Activated naive CD4-positive, alpha-beta T cell treated with anti-CD3 and anti-CD28 coated beads for 36 hours (primary cell): ENCODE measurements at regions not wholly inside any gene's neighbourhood (a gene's known extent, or its start where the extent isn't known, plus 50 kb on each side); places are given as distances from the start of the nearest gene placed in this dataset.

Source experiments
- CTCF ChIA-PET: fragments of 350-600 bp; sonication (Branson Sonifier 250); formaldehyde crosslinking; loops from one replicate; lab custom pipeline; 2021; ENCODE audit warnings: antibody characterized with exemption; lab: Charles Lee
- DNase-seq: peaks from one replicate; pipeline ENCODE4 v3.0.0-alpha.2; 2020
- H3K27ac Mint-ChIP-seq: one replicate; pipeline ENCODE4 v1.8.0; 2021; ENCODE audit warnings: mild to moderate bottlenecking, mixed read lengths
- H3K27me3 Mint-ChIP-seq: one replicate; pipeline ENCODE4 v1.8.0; 2021; ENCODE audit warnings: low read depth, mixed read lengths
- H3K36me3 Mint-ChIP-seq: one replicate; pipeline ENCODE4 v1.8.0; 2021; ENCODE audit warnings: low read depth, mixed read lengths
- H3K4me1 Mint-ChIP-seq: one replicate; pipeline ENCODE4 v1.8.0; 2021; ENCODE audit warnings: low read depth, mixed read lengths
- H3K4me3 Mint-ChIP-seq: one replicate; pipeline ENCODE4 v1.8.0; 2021; ENCODE audit warnings: mild to moderate bottlenecking, moderate library complexity, mixed read lengths
- H3K9me3 Mint-ChIP-seq: one replicate; pipeline ENCODE4 v1.8.0; 2021; ENCODE audit warnings: mixed read lengths
- intact Hi-C: fragments of 100-400 bp; cut with micrococcal nuclease; formaldehyde crosslinking; loops from one replicate; pipeline ENCODE4 v1.15.1; 2023

- Mint-ChIP-seq H3K27ac (no peak overlapping the region), H3K4me1 (no peaks in the 10 kb centered on the region), H3K36me3 (no peaks in the 10 kb centered on the region), H3K9me3 (no peaks in the 10 kb centered on the region), H3K4me3 (no peak overlapping the region), H3K27me3 (no peaks in the 10 kb centered on the region)
- intact Hi-C loops, result no loop called here
- CTCF ChIA-PET, result no interaction called here
- DNase-seq, result no peak
Measured at GRCh38 chr4:189302719-189303118, 638.0 kb upstream of the FRG1 start.

- H3K27ac Mint-ChIP-seq, result no peak overlapping the region
- CTCF ChIA-PET, result no interaction called here
- DNase-seq, result no peak
Measured at GRCh38 chr4:189304167-189304566, 636.5 kb upstream of the FRG1 start.

GRCh38 chr4:189304809-189305208 is 635.9 kb upstream of the FRG1 start:
- CTCF ChIA-PET, result no interaction called here
- no peaks in the 10 kb centered on the region for H3K27me3 Mint-ChIP-seq

More at GRCh38 chr4:189304167-189304566, 636.5 kb upstream of the FRG1 start:
- Mint-ChIP-seq H3K4me1 (no peaks in the 10 kb centered on the region), H3K9me3 (no peaks in the 10 kb centered on the region), H3K4me3 (no peak overlapping the region), H3K27me3 (no peaks in the 10 kb centered on the region), H3K36me3 (no peaks in the 10 kb centered on the region)
- intact Hi-C loops, result no loop called here

GRCh38 chr4:189305500-189305899 is 635.2 kb upstream of the FRG1 start:
- Mint-ChIP-seq H3K27ac (no peak overlapping the region), H3K27me3 (no peaks in the 10 kb centered on the region), H3K36me3 (no peaks in the 10 kb centered on the region), H3K4me3 (no peak overlapping the region), H3K9me3 (no peaks in the 10 kb centered on the region), H3K4me1 (no peaks in the 10 kb centered on the region)
- DNase-seq, result no peak
- intact Hi-C loops, result no loop called here
- CTCF ChIA-PET, result no interaction called here

More at GRCh38 chr4:189304809-189305208, 635.9 kb upstream of the FRG1 start:
- H3K9me3 Mint-ChIP-seq, result no peaks in the 10 kb centered on the region
- H3K36me3 Mint-ChIP-seq, result no peaks in the 10 kb centered on the region
- intact Hi-C loops, result no loop called here
- no peak for DNase-seq
- H3K4me1 Mint-ChIP-seq, result no peaks in the 10 kb centered on the region
- no peak overlapping the region for H3K27ac Mint-ChIP-seq
- H3K4me3 Mint-ChIP-seq, result no peak overlapping the region

- peaks cover 4% of the 10 kb centered on the region for H3K9me3 Mint-ChIP-seq
- DNase-seq, result no peak
- H3K4me1 Mint-ChIP-seq, result no peaks in the 10 kb centered on the region
- no peaks in the 10 kb centered on the region for H3K27me3 Mint-ChIP-seq
- intact Hi-C loops, result no loop called here
- CTCF ChIA-PET, result no interaction called here
- no peak overlapping the region for H3K27ac Mint-ChIP-seq
- H3K4me3 Mint-ChIP-seq, result no peak overlapping the region
- no peaks in the 10 kb centered on the region for H3K36me3 Mint-ChIP-seq
Measured at GRCh38 chr4:189311251-189311650, 629.4 kb upstream of the FRG1 start.

- H3K4me3 Mint-ChIP-seq, result no peak overlapping the region
- CTCF ChIA-PET, result no interaction called here
- H3K36me3 Mint-ChIP-seq, result no peaks in the 10 kb centered on the region
- peaks cover 4% of the 10 kb centered on the region for H3K9me3 Mint-ChIP-seq
- DNase-seq, result no peak
- intact Hi-C loops, result no loop called here
- H3K27me3 Mint-ChIP-seq, result no peaks in the 10 kb centered on the region
- no peaks in the 10 kb centered on the region for H3K4me1 Mint-ChIP-seq
- no peak overlapping the region for H3K27ac Mint-ChIP-seq
Measured at GRCh38 chr4:189313064-189313463, 627.6 kb upstream of the FRG1 start.

DNA sequence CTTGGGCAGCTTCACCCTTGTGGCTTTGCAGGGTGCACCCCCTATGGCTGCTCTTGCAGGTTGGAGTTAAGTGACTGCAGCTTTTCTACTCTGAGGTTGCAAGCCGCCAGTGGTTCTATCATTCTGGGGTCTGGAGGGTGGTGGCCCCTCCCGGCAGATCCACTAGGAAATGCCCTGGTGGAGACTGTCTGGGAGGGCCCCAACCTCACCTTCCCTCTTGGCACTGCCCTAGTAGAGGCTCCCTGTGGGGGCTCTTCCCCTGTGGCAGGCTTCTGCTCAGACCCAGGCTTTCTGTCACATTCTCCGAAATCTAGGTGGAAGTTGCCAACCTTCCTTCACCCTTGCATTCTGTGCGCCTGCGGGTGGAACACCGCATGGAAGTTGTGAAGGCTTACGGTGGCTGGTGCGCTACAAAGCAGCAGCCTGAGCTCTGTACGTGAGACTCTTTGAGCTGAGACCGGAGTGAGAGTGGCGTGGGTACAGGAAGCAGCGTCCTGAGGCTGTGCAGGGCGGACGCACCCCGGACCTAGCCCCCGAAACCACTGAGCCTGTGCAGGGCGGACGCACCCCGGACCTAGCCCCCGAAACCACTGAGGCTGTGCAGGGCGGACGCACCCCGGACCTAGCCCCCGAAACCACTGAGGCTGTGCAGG is 626.7 kb upstream of the FRG1 start:
- Mint-ChIP-seq H3K4me3 (no peak overlapping the region), H3K27ac (no peak overlapping the region), H3K9me3 (peaks cover 7% of the 10 kb centered on the region), H3K4me1 (no peaks in the 10 kb centered on the region), H3K27me3 (no peaks in the 10 kb centered on the region), H3K36me3 (no peaks in the 10 kb centered on the region)
- intact Hi-C loops, result no loop called here
- CTCF ChIA-PET, result no interaction called here
- DNase-seq, result no peak

- CTCF ChIA-PET, result no interaction called here
- Mint-ChIP-seq H3K27ac (no peak overlapping the region), H3K9me3 (peaks cover 9% of the 10 kb centered on the region), H3K4me1 (no peaks in the 10 kb centered on the region), H3K36me3 (no peaks in the 10 kb centered on the region), H3K27me3 (peaks cover 2% of the 10 kb centered on the region), H3K4me3 (no peak overlapping the region)
- intact Hi-C loops, result no loop called here
- no peak for DNase-seq
Measured at GRCh38 chr4:189322426-189322825, 618.2 kb upstream of the FRG1 start.

GRCh38 chr4:189341881-189342280 is 598.8 kb upstream of the FRG1 start:
- Mint-ChIP-seq H3K27me3 (peaks cover 2% of the 10 kb centered on the region), H3K4me1 (no peaks in the 10 kb centered on the region), H3K9me3 (peaks cover 3% of the 10 kb centered on the region), H3K4me3 (no peak overlapping the region), H3K27ac (no peak overlapping the region), H3K36me3 (no peaks in the 10 kb centered on the region)
- CTCF ChIA-PET, result no interaction called here
- intact Hi-C loops, result no loop called here
- DNase-seq, result no peak

DNA sequence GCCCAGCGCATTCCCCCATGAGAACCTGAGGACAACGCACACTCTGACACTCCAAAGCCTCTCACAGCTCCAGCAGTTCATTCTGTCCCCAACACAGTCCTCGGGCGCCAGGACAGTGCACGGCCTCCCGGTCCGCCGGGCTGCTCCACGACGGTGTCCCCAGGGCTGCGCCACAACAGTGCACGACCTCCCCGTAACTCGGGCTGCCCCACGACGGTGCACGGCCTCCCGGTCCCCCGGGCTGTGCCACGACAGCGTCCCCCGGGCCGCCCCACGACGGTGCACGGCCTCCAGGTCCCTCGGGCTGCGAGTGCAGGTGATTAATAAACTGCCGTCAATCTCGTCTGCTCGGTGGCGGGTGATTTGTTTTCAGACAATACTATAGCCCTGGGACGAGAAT is 585.1 kb upstream of the FRG1 start:
- H3K27ac Mint-ChIP-seq, result no peak overlapping the region
- peaks cover 1% of the 10 kb centered on the region for H3K36me3 Mint-ChIP-seq
- no peak overlapping the region for H3K4me3 Mint-ChIP-seq
- CTCF ChIA-PET, result no interaction called here
- no peaks in the 10 kb centered on the region for H3K4me1 Mint-ChIP-seq
- H3K27me3 Mint-ChIP-seq, result no peaks in the 10 kb centered on the region
- H3K9me3 Mint-ChIP-seq, result peaks cover 2% of the 10 kb centered on the region
- intact Hi-C loops, result no loop called here
- no peak for DNase-seq

GRCh38 chr4:189362364-189362763 is 578.3 kb upstream of the FRG1 start:
- DNase-seq, result no peak
- H3K9me3 Mint-ChIP-seq, result peaks cover 4% of the 10 kb centered on the region
- H3K27ac Mint-ChIP-seq, result no peak overlapping the region
- H3K4me3 Mint-ChIP-seq, result no peak overlapping the region
- intact Hi-C loops, result no loop called here
- no peaks in the 10 kb centered on the region for H3K4me1 Mint-ChIP-seq
- no peaks in the 10 kb centered on the region for H3K27me3 Mint-ChIP-seq
- CTCF ChIA-PET, result no interaction called here
- no peaks in the 10 kb centered on the region for H3K36me3 Mint-ChIP-seq

DNA sequence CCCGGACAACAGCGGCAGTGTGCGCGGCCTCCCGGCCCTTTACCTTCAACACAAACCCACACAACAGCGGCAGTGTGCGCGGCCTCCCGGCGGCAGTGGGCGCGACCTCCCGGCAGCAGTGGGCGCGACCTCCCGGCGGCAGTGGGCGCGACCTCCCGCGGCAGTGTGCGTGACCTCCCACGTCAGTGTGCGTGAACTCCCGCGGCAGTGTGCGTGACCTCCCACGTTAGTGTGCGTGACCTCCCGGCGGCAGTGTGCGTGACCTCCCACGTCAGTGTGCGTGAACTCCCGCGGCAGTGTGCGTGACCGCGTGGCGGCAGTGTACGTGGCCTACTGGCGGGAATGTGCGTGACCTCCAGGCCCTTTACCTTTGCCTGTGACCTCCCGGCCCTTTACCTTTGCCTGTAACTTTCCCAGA is 576.6 kb upstream of the FRG1 start:
- CTCF ChIA-PET, result no interaction called here
- Mint-ChIP-seq H3K27me3 (no peaks in the 10 kb centered on the region), H3K36me3 (no peaks in the 10 kb centered on the region)

DNA sequence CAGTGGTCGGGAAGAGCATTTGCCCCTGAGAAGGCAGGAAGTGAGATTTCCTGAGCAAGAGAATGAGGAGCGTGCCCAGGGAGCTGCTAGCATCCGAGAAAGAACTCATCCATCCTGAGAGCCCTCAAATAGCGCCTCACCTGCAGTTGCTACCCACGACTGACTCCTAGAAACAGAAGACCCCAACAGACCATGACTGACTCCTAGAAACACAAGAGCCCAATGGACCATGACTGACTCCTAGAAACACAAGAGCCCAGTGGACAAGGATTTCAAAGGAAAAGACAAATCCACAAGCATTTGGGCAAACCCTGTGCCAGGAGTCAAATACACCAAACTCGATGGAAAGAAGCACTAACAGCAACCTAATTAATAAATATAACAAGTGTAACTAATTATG is 575.2 kb upstream of the FRG1 start:
- Mint-ChIP-seq H3K27ac (no peak overlapping the region), H3K36me3 (no peaks in the 10 kb centered on the region), H3K4me1 (no peaks in the 10 kb centered on the region), H3K4me3 (no peak overlapping the region), H3K27me3 (no peaks in the 10 kb centered on the region), H3K9me3 (peaks cover 6% of the 10 kb centered on the region)
- no peak for DNase-seq
- intact Hi-C loops, result no loop called here
- CTCF ChIA-PET, result no interaction called here

More for the DNA sequence above, 576.6 kb upstream of the FRG1 start:
- DNase-seq, result no peak
- Mint-ChIP-seq H3K9me3 (peaks cover 6% of the 10 kb centered on the region), H3K4me3 (no peak overlapping the region), H3K4me1 (no peaks in the 10 kb centered on the region), H3K27ac (no peak overlapping the region)
- intact Hi-C loops, result no loop called here
